ENCODE measurements at regions not wholly inside any gene's neighbourhood (a gene's known extent, or its start where the extent isn't known, plus 50 kb on each side); places are given as distances from the start of the nearest gene placed in this dataset.

GRCh38 chr12:90229407-90230170 is 521.0 kb upstream of the ATP2B1 start:
- no peaks in the 10 kb centered on the region for H3K9me3 ChIP-seq
- intact Hi-C loops (cut with DNase I; ENCODE audit: low total_unique reads): no loop called here
- peak overlapping the region; percentile 3 to 6 for H3K27ac ChIP-seq
- no peaks in the 10 kb centered on the region for H3K36me3 ChIP-seq
- no peaks in the 10 kb centered on the region for H3K27me3 ChIP-seq
- no peaks in the 10 kb centered on the region for H3K4me1 ChIP-seq
- TF ChIP-seq CTCF (IDR thresholded peaks at IDR 0.05) (no peak), POLR2AphosphoS5 (IDR thresholded peaks at IDR 0.05) (no peak), POLR2A (IDR thresholded peaks at IDR 0.05) (no peak)
- no peak overlapping the region for H3K4me3 ChIP-seq
- no peak for DNase-seq (ENCODE audit: low spot score in 2 of 2)

- Histone ChIP-seq H3K27ac (no peak overlapping the region), H3K9me3 (no peaks in the 10 kb centered on the region), H3K36me3 (no peaks in the 10 kb centered on the region), H3K4me3 (no peak overlapping the region), H3K4me1 (no peaks in the 10 kb centered on the region), H3K27me3 (no peaks in the 10 kb centered on the region)
- no peak for TF ChIP-seq CTCF (IDR thresholded peaks at IDR 0.05)
- no peak for TF ChIP-seq POLR2AphosphoS5 (IDR thresholded peaks at IDR 0.05)
- no peak for TF ChIP-seq POLR2A (IDR thresholded peaks at IDR 0.05)
- DNase-seq (ENCODE audit: low spot score in 2 of 2): no peak
- intact Hi-C loops (cut with DNase I; ENCODE audit: low total_unique reads): no loop called here
These were observed 517.6 kb upstream of the ATP2B1 start for GRCh38 chr12:90226211-90226610.

GRCh38 chr12:90216815-90217214 is 508.2 kb upstream of the ATP2B1 start:
- H3K9me3 ChIP-seq: no peaks in the 10 kb centered on the region
- no peak overlapping the region for H3K4me3 ChIP-seq
- no peaks in the 10 kb centered on the region for H3K27me3 ChIP-seq
- no peaks in the 10 kb centered on the region for H3K36me3 ChIP-seq
- no peak overlapping the region for H3K27ac ChIP-seq
- H3K4me1 ChIP-seq: no peaks in the 10 kb centered on the region
- DNase-seq (ENCODE audit: low spot score in 2 of 2): no peak
- TF ChIP-seq CTCF (IDR thresholded peaks at IDR 0.05) (no peak), POLR2A (IDR thresholded peaks at IDR 0.05) (no peak), POLR2AphosphoS5 (IDR thresholded peaks at IDR 0.05) (no peak)
- intact Hi-C loops (cut with DNase I; ENCODE audit: low total_unique reads): no loop called here

- Histone ChIP-seq H3K36me3 (no peaks in the 10 kb centered on the region), H3K27ac (no peak overlapping the region), H3K4me3 (no peak overlapping the region), H3K9me3 (no peaks in the 10 kb centered on the region), H3K4me1 (no peaks in the 10 kb centered on the region), H3K27me3 (no peaks in the 10 kb centered on the region)
- intact Hi-C loops (cut with DNase I; ENCODE audit: low total_unique reads): no loop called here
- DNase-seq (ENCODE audit: low spot score in 2 of 2): no peak
- TF ChIP-seq POLR2A (IDR thresholded peaks at IDR 0.05): no peak
These were observed 507.4 kb upstream of the ATP2B1 start for GRCh38 chr12:90216020-90216552.

GRCh38 chr12:90211017-90211416 is 502.4 kb upstream of the ATP2B1 start:
- H3K9me3 ChIP-seq: peaks cover 0 to 10% of the 10 kb centered on the region in 2 donors
- intact Hi-C loops (cut with DNase I; ENCODE audit: low total_unique reads): no loop called here
- DNase-seq (ENCODE audit: low spot score in 2 of 2): no peak
- no peaks in the 10 kb centered on the region for H3K36me3 ChIP-seq
- H3K27ac ChIP-seq: no peak overlapping the region
- TF ChIP-seq CTCF (IDR thresholded peaks at IDR 0.05) (no peak), POLR2A (IDR thresholded peaks at IDR 0.05) (no peak), POLR2AphosphoS5 (IDR thresholded peaks at IDR 0.05) (no peak)
- no peak overlapping the region for H3K4me3 ChIP-seq
- H3K4me1 ChIP-seq: no peaks in the 10 kb centered on the region
- no peaks in the 10 kb centered on the region for H3K27me3 ChIP-seq
